Activated CD8-positive, alpha-beta memory T cell treated with anti-CD3 and anti-CD28 coated beads for 24 hours (primary cell): ENCODE measurements at regions not wholly inside any gene's neighbourhood (a gene's known extent, or its start where the extent isn't known, plus 50 kb on each side); places are given as distances from the start of the nearest gene placed in this dataset.
A peak's percentile ranks its signal among the peaks of the same experiment; 100 is the strongest.
"Not testable (repeated sequence)": the region's sequence is repeated elsewhere in the genome, so short reads cannot be mapped to it uniquely, and the experiment has no call there.

Source experiments
- DNase-seq: peaks from one replicate; pipeline ENCODE4 v3.0.0-alpha.2; 2020

DNA sequence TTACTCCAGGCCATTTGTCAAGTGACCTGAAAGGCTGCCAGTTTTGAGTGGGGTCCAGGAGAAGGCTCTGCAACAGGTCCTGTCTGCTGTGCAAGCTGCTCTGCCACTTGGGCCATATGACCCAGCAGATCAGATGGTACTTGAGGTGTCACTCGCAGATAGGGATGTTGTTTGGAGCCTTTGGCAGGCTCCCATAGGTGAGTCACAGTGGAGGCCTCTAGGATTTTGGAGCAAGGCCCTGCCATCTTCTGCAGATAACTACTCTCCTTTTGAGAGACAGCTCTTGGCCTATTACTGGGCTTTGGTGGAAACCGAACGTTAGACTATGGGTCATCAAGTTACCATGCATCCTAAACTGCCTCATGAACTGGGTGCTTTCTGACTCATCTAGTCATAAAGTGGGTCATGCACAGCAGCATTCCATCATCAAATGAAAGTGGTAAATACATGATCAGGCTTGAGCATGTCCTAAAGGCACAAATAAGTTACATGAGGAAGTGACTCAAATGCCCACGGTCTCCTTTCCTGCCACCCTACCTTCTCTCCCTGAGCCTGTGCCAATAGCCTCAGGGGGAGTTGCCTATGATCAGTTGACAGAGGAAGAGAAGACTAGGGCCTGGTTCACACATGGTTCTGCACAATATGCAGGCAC lies 87.0 kb upstream of the RANBP6 start:
- not testable (repeated sequence) for DNase-seq

DNA sequence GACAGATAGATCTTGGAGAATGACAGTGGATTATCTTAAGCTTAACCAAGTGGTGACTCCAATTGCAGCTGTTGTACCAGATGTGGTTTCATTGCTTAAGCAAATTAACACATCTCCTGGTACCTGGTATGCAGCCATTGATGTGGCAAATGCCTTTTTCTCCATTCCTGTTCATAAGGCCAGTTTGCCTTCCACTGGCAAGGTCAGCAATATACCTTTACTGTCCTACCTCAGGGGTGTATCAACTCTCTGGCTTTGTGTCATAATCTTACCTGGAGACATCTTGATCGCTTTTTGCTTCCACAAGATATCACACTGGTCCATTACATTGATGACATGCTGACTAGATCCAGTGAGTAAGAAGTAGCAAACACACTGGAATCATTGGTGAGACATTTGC lies 86.3 kb upstream of the RANBP6 start:
- not testable (repeated sequence) for DNase-seq

DNA sequence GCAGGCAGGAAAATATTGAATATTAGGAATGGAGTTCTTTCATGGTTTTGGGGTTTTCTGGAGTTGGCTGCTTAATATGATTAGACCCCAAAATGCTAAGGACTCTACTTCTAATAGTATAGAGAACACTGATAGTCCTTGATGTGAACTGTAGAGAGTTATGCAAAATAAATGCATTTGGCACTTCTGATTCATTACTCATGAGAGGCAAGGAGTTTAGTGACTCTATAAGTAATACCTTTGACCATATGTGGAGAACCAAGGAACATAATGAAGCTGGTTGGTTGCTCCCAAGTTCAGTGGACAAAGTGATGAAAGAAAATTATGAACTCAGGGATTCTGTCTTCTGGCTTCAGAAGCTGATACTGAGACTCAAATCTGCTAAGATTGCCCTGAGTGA lies 83.9 kb upstream of the RANBP6 start:
- DNase-seq, result not testable (repeated sequence)

GRCh38 chr9:6098431-6098830 lies 83.0 kb upstream of the RANBP6 start:
- no peak for DNase-seq

DNA sequence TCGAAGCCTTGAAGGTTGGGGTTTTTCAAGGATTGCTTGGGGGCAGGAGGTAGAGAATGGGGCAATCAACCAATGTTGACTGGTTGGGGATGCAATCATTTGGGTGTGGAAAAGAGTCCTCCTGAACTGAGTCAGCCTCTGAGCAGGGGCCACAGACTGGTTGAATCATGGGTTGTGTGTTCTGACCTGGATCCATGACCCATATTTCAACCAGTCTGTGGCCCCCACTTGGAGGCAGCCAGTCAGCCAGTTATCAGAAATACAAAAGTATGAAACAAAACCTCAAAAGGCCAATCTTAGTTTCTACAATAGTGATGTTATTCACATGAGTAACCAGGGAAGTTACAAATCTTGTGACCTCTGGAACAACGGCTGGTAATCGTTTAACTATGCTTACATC lies 81.4 kb upstream of the RANBP6 start:
- DNase-seq, result no peak

DNA sequence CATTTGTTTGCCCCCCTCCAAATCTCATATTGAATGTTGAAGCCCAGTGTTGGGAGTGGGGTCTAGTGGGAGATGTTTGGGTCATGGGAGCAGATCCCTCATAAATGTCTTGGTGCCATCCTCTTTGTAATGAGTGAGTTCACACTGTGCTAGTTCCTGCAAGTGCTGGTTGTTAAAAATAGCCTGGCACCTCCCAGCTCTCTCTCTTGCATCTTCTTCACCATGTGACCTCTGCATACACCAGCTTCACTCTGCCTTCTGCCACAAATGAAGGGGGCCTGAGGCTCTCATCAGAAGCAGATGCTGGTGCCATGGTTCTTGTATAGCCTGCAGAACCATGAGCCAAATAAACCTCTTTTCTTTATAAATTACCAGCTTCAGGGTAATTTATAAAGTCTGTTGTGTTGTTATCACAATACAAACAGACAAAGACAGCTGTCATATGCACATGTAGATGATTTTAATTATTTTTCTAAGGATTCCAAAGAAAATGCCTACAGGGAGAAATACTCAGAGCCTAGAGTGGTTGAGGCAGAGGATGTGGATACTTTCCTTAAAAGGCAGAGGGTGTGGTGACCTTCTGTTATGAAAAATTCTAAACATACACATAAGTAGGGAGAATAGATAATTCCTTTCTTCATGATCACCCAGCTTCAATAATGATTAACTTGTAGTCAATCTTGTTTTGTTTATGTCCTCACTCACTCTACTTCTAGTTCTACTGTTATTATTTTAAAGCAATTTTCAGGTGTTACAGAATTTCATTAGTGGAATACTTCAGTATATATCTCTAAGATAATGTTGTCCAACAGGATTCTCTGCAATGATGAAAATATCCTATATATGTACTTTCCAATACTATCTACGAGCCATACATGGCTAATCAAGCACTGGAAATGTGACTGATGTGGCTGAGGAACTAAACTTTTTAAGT lies 75.1 kb upstream of the RANBP6 start:
- no peak for DNase-seq

GRCh38 chr9:6089300-6089699 lies 73.9 kb upstream of the RANBP6 start:
- no peak for DNase-seq

- DNase-seq, result no peak
Measured at GRCh38 chr9:6086006-6086655, 70.7 kb upstream of the RANBP6 start.

- DNase-seq, result peak; percentile 88
Measured at GRCh38 chr9:6080154-6080716, 64.8 kb upstream of the RANBP6 start.

- no peak for DNase-seq
Measured at GRCh38 chr9:6079386-6079785, 64.0 kb upstream of the RANBP6 start.

- no peak for DNase-seq
Measured at GRCh38 chr9:6078382-6079105, 63.1 kb upstream of the RANBP6 start.

DNA sequence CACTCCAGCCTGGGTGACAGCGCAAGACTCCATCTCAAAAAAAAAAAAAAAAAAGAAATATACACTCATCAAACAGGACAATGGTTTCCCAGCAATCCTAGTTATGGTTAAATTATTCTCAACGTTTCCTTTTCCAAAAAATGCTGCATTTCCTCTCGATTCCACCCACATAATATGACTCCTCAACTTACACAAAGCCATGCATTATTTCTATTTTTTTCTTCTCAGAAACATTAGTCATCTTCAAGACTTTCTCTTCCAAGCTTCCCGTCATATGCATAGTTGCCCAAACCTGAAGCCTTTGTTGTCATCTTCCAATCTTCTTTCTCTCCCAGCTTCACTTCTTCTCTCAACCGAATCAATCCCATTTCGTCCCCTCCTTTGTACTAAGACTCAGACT lies 61.4 kb upstream of the RANBP6 start:
- DNase-seq, result no peak

- no peak for DNase-seq
Measured at GRCh38 chr9:6073731-6074130, 58.3 kb upstream of the RANBP6 start.

DNA sequence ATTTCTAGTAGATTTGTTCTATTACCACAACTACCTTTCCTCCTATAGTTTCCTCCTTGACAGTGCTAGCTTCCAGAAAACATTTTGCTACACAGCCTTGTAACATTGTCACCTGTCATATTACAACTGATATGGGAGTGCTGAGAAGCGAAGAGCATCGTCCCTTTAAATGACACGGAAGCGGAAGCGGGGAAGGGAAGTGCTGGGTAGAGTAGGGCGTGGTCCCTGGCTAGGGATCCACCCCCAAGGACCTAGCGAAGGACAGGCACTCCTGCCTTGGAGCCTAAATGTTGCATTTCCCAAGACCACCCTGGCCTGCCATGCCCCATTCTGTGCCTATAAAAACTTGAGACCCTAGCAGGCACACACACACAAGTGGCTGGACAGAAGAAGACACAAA lies 57.4 kb upstream of the RANBP6 start:
- no peak for DNase-seq

GRCh38 chr9:6072453-6072852 lies 57.0 kb upstream of the RANBP6 start:
- no peak for DNase-seq

- no peak for DNase-seq
Measured at GRCh38 chr9:6068983-6069382, 53.6 kb upstream of the RANBP6 start.

- DNase-seq, result no peak
Measured at GRCh38 chr9:6067426-6067825, 52.0 kb upstream of the RANBP6 start.
